Liver (tissue), 8 donors: ENCODE measurements at regions not wholly inside any gene's neighbourhood (a gene's known extent, or its start where the extent isn't known, plus 50 kb on each side); places are given as distances from the start of the nearest gene placed in this dataset.

Experiments used
- DNase-seq: peaks from one replicate; pipeline ENCODE4 v3.0.0-alpha.2; 2017; ENCODE audit warnings: low spot score
- H3K27ac ChIP-seq, 2 donors: one replicate each; pipeline ENCODE4 v1.7.0; 2013; ENCODE audit warnings: inconsistent platforms in 2 of 2, low read length in 2 of 2, control low read depth in 1 of 2, low read depth in 1 of 2, mild to moderate bottlenecking in 1 of 2
- H3K27me3 ChIP-seq, 4 donors: one replicate each; pipeline versions ENCODE4 v1.6.1 to v1.7.0; 2013; ENCODE audit warnings: low read length in 3 of 4, inconsistent platforms in 1 of 4, mild to moderate bottlenecking in 1 of 4, moderate library complexity in 1 of 4; ENCODE audit not compliant: control insufficient read depth in 4 of 4, insufficient read depth in 4 of 4
- H3K36me3 ChIP-seq, 4 donors: one replicate each; pipeline versions ENCODE4 v1.6.1 to v1.7.0; 2013; ENCODE audit warnings: low read length in 3 of 4, mild to moderate bottlenecking in 3 of 4, low read depth in 1 of 4, moderate library complexity in 1 of 4; ENCODE audit not compliant: control insufficient read depth in 4 of 4, insufficient read depth in 3 of 4
- H3K4me1 ChIP-seq, 4 donors: one replicate each; pipeline versions ENCODE4 v1.6.1 to v1.7.0; 2013; ENCODE audit warnings: low read length in 3 of 4, mild to moderate bottlenecking in 3 of 4, moderate library complexity in 1 of 4; ENCODE audit not compliant: control insufficient read depth in 4 of 4, insufficient read depth in 4 of 4
- H3K4me3 ChIP-seq, 3 donors: one replicate each; pipeline versions ENCODE4 v1.6.1 to v1.7.0; 2013; ENCODE audit warnings: low read length in 3 of 3, control low read depth in 1 of 3, low read depth in 1 of 3, mild to moderate bottlenecking in 1 of 3
- H3K9ac ChIP-seq, 2 donors: one replicate each; pipeline ENCODE4 v1.7.0; 2013; ENCODE audit warnings: low read length in 2 of 2, mild to moderate bottlenecking in 2 of 2, moderate library complexity in 2 of 2, control low read depth in 1 of 2, low read depth in 1 of 2
- H3K9me3 ChIP-seq, 4 donors: one replicate each; pipeline versions ENCODE4 v1.6.1 to v1.7.0; 2013; ENCODE audit warnings: low read length in 3 of 4; ENCODE audit not compliant: control insufficient read depth in 4 of 4
- CTCF ChIP-seq: fragments of 150-350 bp; IDR thresholded peaks from 2 replicates; pipeline ENCODE4 v1.5.1; 2017; ENCODE audit warnings: improper control_type of control experiment, low read depth, low read length; ENCODE audit not compliant: missing input control
- EGR1 ChIP-seq, 2 donors: IDR thresholded peaks; 2 replicates each; pipeline ENCODE4 v1.6.1; 2016 to 2018; ENCODE audit warnings: antibody characterized with exemption in 2 of 2, low read depth in 2 of 2
- FOXA1 ChIP-seq: IDR thresholded peaks from 2 replicates; pipeline ENCODE4 v1.6.1; 2016; ENCODE audit warnings: antibody characterized with exemption
- FOXA2 ChIP-seq: IDR thresholded peaks from 2 replicates; pipeline ENCODE4 v1.6.1; 2016; ENCODE audit warnings: antibody characterized with exemption
- GABPA ChIP-seq, 2 donors: IDR thresholded peaks in 1 of 2; conservative IDR thresholded peaks in 1 of 2; 2 replicates each; pipeline ENCODE4 v1.6.1; 2016; ENCODE audit warnings: antibody characterized with exemption in 2 of 2, mild to moderate bottlenecking in 1 of 2, moderate library complexity in 1 of 2
- HNF4A ChIP-seq, 2 donors: conservative IDR thresholded peaks; 2 replicates each; pipeline ENCODE4 v1.6.1; 2016; ENCODE audit warnings: antibody characterized with exemption in 2 of 2, mild to moderate bottlenecking in 2 of 2
- HNF4G ChIP-seq: IDR thresholded peaks from 2 replicates; pipeline ENCODE4 v1.6.1; 2016; ENCODE audit warnings: antibody characterized with exemption
- JUND ChIP-seq, 2 donors: IDR thresholded peaks; 2 replicates each; pipeline ENCODE4 v1.6.1; 2016; ENCODE audit warnings: antibody characterized with exemption in 2 of 2
- NR2F2 ChIP-seq: IDR thresholded peaks from 2 replicates; pipeline ENCODE4 v1.6.1; 2016; ENCODE audit warnings: antibody characterized with exemption
- RAD21 ChIP-seq, 2 donors: IDR thresholded peaks; 2 replicates each; pipeline ENCODE4 v1.6.1; 2016; ENCODE audit warnings: antibody characterized with exemption in 2 of 2, mild to moderate bottlenecking in 2 of 2
- SP1 ChIP-seq: IDR thresholded peaks from 2 replicates; pipeline ENCODE4 v1.6.1; 2018; ENCODE audit warnings: antibody characterized with exemption, mild to moderate bottlenecking
- TAF1 ChIP-seq: conservative IDR thresholded peaks from 2 replicates; pipeline ENCODE4 v1.6.1; 2016; ENCODE audit warnings: antibody characterized with exemption, mild to moderate bottlenecking
- YY1 ChIP-seq: IDR thresholded peaks from 2 replicates; pipeline ENCODE4 v1.6.1; 2016; ENCODE audit warnings: antibody characterized with exemption, mild to moderate bottlenecking
- WGBS: extraction: QIAGEN DNeasy Blood & Tissue Kit; methylation state at CpG from one replicate; pipeline ENCODE4 v1.1.7; 2013; 5-methylcytosine and 5-hydroxymethylcytosine counted together
- TF ChIP-seq, protein P1 (sequence below): IDR thresholded peaks from 2 replicates; pipeline ENCODE4 v1.6.1; 2016; ENCODE audit warnings: antibody characterized with exemption
- TF ChIP-seq, protein P2 (sequence below): IDR thresholded peaks from 2 replicates; pipeline ENCODE4 v1.6.1; 2016; ENCODE audit warnings: antibody characterized with exemption
- TF ChIP-seq, protein P3 (sequence below): IDR thresholded peaks from 2 replicates; pipeline ENCODE4 v1.6.1; 2016; ENCODE audit warnings: antibody characterized with exemption
- TF ChIP-seq, protein P4 (sequence below): IDR thresholded peaks from 2 replicates; pipeline ENCODE4 v1.6.1; 2016; ENCODE audit warnings: antibody characterized with exemption, mild to moderate bottlenecking
- donor health status: healthy.
- donor health status: healthy.
- donor health status: healthy.
- donor health status: healthy.
- donor health status: healthy.

DNA sequence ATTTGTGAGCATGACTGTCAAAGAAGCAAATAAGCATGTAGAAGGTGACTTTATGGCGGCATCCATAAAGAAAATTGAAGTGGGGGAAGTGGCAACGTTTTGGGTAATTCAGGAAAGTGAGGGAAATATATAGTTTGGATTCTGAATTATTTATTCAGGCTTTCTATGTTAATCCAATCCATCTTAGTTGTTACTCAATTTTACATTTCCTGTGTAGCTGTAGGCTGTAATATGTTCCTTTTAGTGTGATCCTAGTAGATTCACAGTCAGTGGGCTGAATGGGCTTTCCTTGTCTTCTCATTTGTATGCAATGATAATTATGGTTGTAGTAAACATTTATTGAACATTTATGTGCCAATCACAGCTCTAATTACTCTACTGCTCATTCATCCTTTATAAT is 654.1 kb downstream of the EDEM1 start:
- 63% methylated on average over 2 of the region's 2 CpGs for WGBS
- H3K27me3 ChIP-seq: no peaks in the 10 kb centered on the region

DNA sequence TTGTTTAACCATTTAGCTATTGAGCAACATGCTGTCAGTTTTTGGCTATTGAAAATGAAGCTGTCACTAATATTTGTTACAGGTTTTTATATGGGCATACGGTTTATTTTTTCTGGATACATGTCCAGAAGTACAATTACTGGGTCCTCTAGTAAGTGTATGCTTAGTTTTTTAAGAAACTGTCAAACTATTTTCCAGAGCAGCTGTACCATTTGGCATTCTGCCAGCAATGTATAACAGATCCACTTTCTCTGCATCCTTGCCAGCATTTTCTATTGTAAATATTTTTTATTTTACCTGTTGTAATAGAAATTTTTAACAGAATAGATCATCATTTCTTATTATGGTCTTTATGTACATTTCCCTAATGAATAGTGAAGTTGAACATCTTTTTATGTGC is 658.8 kb downstream of the EDEM1 start:
- no peaks in the 10 kb centered on the region for H3K27me3 ChIP-seq
- H3K9ac ChIP-seq: no peak overlapping the region
- H3K36me3 ChIP-seq: no peaks in the 10 kb centered on the region
- no peaks in the 10 kb centered on the region for H3K9me3 ChIP-seq
- no peaks in the 10 kb centered on the region for H3K4me1 ChIP-seq
- DNase-seq: no peak
- 66% methylated on average over 1 of the region's 1 CpG for WGBS
- H3K4me3 ChIP-seq: no peak overlapping the region
- no peak overlapping the region for H3K27ac ChIP-seq
- no peak for TF ChIP-seq FOXA2
- TF ChIP-seq, protein P1, sequence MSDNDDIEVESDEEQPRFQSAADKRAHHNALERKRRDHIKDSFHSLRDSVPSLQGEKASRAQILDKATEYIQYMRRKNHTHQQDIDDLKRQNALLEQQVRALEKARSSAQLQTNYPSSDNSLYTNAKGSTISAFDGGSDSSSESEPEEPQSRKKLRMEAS: no peak
- TF ChIP-seq, protein P2, sequence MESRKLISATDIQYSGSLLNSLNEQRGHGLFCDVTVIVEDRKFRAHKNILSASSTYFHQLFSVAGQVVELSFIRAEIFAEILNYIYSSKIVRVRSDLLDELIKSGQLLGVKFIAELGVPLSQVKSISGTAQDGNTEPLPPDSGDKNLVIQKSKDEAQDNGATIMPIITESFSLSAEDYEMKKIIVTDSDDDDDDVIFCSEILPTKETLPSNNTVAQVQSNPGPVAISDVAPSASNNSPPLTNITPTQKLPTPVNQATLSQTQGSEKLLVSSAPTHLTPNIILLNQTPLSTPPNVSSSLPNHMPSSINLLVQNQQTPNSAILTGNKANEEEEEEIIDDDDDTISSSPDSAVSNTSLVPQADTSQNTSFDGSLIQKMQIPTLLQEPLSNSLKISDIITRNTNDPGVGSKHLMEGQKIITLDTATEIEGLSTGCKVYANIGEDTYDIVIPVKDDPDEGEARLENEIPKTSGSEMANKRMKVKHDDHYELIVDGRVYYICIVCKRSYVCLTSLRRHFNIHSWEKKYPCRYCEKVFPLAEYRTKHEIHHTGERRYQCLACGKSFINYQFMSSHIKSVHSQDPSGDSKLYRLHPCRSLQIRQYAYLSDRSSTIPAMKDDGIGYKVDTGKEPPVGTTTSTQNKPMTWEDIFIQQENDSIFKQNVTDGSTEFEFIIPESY: no peak
- no peak for TF ChIP-seq JUND (IDR thresholded peaks at IDR 0.05)
- TF ChIP-seq GABPA (IDR thresholded peaks at IDR 0.05 in 1 of 2, conservative IDR thresholded peaks at IDR 0.05 in 1 of 2): no peak
- TF ChIP-seq HNF4A (conservative IDR thresholded peaks at IDR 0.05): no peak
- no peak for TF ChIP-seq CTCF

More for the DNA sequence above, 654.1 kb downstream of the EDEM1 start:
- no peak overlapping the region for H3K4me3 ChIP-seq
- H3K9ac ChIP-seq: no peak overlapping the region
- no peak for TF ChIP-seq TAF1
- TF ChIP-seq, protein P3, sequence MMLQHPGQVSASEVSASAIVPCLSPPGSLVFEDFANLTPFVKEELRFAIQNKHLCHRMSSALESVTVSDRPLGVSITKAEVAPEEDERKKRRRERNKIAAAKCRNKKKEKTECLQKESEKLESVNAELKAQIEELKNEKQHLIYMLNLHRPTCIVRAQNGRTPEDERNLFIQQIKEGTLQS: no peak
- no peak for TF ChIP-seq SP1
- no peak for TF ChIP-seq YY1
- TF ChIP-seq, protein P2: no peak
- no peak for TF ChIP-seq CTCF
- TF ChIP-seq FOXA1: no peak
- TF ChIP-seq, protein P4, sequence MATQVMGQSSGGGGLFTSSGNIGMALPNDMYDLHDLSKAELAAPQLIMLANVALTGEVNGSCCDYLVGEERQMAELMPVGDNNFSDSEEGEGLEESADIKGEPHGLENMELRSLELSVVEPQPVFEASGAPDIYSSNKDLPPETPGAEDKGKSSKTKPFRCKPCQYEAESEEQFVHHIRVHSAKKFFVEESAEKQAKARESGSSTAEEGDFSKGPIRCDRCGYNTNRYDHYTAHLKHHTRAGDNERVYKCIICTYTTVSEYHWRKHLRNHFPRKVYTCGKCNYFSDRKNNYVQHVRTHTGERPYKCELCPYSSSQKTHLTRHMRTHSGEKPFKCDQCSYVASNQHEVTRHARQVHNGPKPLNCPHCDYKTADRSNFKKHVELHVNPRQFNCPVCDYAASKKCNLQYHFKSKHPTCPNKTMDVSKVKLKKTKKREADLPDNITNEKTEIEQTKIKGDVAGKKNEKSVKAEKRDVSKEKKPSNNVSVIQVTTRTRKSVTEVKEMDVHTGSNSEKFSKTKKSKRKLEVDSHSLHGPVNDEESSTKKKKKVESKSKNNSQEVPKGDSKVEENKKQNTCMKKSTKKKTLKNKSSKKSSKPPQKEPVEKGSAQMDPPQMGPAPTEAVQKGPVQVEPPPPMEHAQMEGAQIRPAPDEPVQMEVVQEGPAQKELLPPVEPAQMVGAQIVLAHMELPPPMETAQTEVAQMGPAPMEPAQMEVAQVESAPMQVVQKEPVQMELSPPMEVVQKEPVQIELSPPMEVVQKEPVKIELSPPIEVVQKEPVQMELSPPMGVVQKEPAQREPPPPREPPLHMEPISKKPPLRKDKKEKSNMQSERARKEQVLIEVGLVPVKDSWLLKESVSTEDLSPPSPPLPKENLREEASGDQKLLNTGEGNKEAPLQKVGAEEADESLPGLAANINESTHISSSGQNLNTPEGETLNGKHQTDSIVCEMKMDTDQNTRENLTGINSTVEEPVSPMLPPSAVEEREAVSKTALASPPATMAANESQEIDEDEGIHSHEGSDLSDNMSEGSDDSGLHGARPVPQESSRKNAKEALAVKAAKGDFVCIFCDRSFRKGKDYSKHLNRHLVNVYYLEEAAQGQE: no peak
- no peak for TF ChIP-seq HNF4G
- TF ChIP-seq RAD21 (IDR thresholded peaks at IDR 0.05): no peak
- no peak for TF ChIP-seq EGR1 (IDR thresholded peaks at IDR 0.05; ENCODE audit: low read depth in 2 of 2)
- TF ChIP-seq GABPA (IDR thresholded peaks at IDR 0.05 in 1 of 2, conservative IDR thresholded peaks at IDR 0.05 in 1 of 2): no peak
- TF ChIP-seq JUND (IDR thresholded peaks at IDR 0.05): no peak
- TF ChIP-seq NR2F2: no peak
- TF ChIP-seq FOXA2: no peak
- no peaks in the 10 kb centered on the region for H3K9me3 ChIP-seq
- H3K27ac ChIP-seq: no peak overlapping the region
- H3K36me3 ChIP-seq: no peaks in the 10 kb centered on the region
- no peak for DNase-seq
- H3K4me1 ChIP-seq: no peaks in the 10 kb centered on the region
